Activated T-cell treated with anti-CD3 and anti-CD28 coated beads, Interleukin-2, amount 50 U/mL, for 4 hours (primary cell): ENCODE measurements at regions not wholly inside any gene's neighbourhood (a gene's known extent, or its start where the extent isn't known, plus 50 kb on each side); places are given as distances from the start of the nearest gene placed in this dataset.

Experiments used
- ATAC-seq, 2 donors: fragments of 200-7000 bp; cut with Tn5 transposase; one replicate each; pipeline ENCODE4 v1.10.0; 2021
- DNase-seq: peaks from one replicate; pipeline ENCODE4 v3.0.0-alpha.2; 2020
- H3K27me3 Mint-ChIP-seq: one replicate; pipeline ENCODE4 v1.8.0; 2021; ENCODE audit warnings: low read depth, mixed read lengths
- H3K36me3 Mint-ChIP-seq: one replicate; pipeline ENCODE4 v1.8.0; 2022; ENCODE audit warnings: mixed read lengths; ENCODE audit not compliant: insufficient read depth
- H3K4me1 Mint-ChIP-seq: one replicate; pipeline ENCODE4 v1.8.0; 2021; ENCODE audit warnings: low read depth, mixed read lengths
- H3K4me3 Mint-ChIP-seq: one replicate; pipeline ENCODE4 v1.8.0; 2021; ENCODE audit warnings: mild to moderate bottlenecking, moderate library complexity, mixed read lengths
- H3K9me3 Mint-ChIP-seq: one replicate; pipeline ENCODE4 v1.8.0; 2021; ENCODE audit warnings: mixed read lengths

DNA sequence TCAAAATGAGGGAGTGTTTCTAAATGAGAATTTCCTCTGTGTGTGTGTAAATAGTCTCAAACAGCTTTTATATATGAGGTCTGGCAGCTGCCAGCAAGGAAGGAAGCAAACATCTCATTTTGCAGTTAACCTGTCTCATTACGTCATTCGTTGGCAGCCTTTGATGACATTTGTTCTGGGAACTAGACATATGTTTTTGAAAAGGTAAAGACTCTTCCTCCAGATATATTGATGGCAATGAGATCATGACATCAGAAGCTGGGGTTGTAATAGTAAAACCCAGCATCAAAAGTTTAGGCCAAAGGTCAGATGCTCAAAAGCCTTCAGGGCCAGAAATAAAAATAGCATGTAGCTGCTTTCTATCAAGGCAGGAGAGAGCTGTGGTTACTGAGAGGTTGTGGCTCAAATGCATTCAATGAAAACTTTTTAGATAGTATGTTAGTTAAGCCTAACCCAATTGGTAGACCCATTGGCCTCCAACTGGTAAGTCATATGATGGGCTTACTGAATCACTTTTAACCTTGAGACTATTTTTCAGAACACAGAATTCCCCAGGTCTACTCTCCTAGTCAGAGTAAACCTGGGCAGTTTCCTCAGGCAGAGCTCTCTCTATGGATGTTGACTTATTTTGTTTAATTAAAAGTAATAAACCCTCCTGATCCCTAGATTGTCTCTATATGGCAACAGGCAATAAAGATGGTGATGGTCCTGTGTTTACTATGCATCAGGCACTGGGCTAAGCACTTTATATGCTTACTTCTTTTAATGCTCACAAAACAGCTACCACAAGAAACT is 386.5 kb upstream of the CFAP20DC start:
- Mint-ChIP-seq H3K27me3 (no peaks in the 10 kb centered on the region), H3K9me3 (peaks cover 14% of the 10 kb centered on the region), H3K36me3 (peaks cover 2% of the 10 kb centered on the region), H3K4me3 (no peak overlapping the region), H3K4me1 (no peaks in the 10 kb centered on the region)
- no peak for DNase-seq
- ATAC-seq = no peak

DNA sequence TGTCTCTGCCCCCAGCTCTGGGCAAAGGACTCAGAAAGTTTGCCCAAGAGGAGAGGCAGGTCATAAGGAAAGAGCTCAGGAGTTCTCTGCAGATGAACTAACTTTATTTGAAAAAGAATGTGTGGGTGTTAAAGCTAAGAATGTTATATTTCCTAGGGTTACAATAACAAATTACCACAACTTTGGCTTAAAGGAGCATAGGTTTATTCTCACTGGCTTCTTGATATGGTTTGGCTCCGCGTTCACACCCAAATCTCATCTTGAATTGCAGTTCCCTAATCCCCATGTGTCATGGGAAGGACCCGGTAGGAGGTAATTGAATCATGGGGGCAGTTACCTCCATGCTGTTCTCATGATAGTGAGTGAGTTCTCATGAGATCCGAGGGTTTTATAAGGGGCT is 383.7 kb upstream of the CFAP20DC start:
- no peaks in the 10 kb centered on the region for H3K27me3 Mint-ChIP-seq
- peaks cover 14% of the 10 kb centered on the region for H3K9me3 Mint-ChIP-seq
- ATAC-seq = no peak
- peaks cover 2% of the 10 kb centered on the region for H3K4me1 Mint-ChIP-seq
- no peak for DNase-seq
- peaks cover 2% of the 10 kb centered on the region for H3K36me3 Mint-ChIP-seq
- H3K4me3 Mint-ChIP-seq = no peak overlapping the region

DNA sequence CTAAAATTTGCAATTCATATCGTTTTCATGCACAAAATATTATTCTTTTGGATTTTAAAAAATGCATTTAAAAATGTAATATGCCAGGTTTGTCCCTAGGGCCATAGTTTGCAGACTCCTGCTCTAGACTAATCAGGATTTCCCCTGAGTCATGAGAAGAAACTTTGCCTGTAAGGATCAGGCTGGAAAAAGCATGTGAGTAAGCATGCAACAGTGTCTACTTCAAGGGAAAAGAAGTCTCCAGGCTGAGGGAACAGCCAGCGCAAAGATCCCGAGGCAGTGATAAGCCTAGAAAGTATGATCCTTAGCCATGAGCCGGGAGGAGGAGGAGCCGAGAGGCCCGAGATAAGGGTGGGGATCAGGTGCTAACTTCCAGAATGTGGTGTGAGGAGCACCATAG is 382.8 kb upstream of the CFAP20DC start:
- Mint-ChIP-seq H3K4me3 (no peak overlapping the region), H3K36me3 (peaks cover 2% of the 10 kb centered on the region), H3K9me3 (peaks cover 14% of the 10 kb centered on the region), H3K27me3 (no peaks in the 10 kb centered on the region), H3K4me1 (peaks cover 8% of the 10 kb centered on the region)
- ATAC-seq (no peak), DNase-seq (no peak)

DNA sequence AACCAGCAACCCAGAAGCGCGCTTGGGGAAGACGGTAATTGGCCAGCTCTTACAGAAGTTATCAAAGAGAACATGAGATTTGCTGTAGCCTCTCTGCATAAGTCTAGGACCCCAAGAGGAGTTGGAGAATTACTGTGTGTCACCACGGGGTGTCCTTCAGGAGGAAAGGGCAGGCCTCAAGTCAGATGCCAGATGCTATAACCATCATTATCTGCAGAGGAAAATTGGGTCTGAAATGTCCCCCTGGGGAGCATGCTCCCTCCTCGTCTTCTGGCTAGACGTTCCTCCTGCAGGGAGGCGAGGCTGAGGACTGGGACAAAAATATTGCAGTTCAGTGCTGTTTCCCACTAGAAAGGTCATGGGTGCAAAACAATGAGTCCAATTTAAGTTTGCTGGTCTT is 380.5 kb upstream of the CFAP20DC start:
- H3K4me1 Mint-ChIP-seq = peaks cover 31% of the 10 kb centered on the region
- no peak for DNase-seq
- no peak overlapping the region for H3K4me3 Mint-ChIP-seq
- no peak for ATAC-seq
- peaks cover 2% of the 10 kb centered on the region for H3K36me3 Mint-ChIP-seq
- H3K9me3 Mint-ChIP-seq = peaks cover 14% of the 10 kb centered on the region
- H3K27me3 Mint-ChIP-seq = no peaks in the 10 kb centered on the region

DNA sequence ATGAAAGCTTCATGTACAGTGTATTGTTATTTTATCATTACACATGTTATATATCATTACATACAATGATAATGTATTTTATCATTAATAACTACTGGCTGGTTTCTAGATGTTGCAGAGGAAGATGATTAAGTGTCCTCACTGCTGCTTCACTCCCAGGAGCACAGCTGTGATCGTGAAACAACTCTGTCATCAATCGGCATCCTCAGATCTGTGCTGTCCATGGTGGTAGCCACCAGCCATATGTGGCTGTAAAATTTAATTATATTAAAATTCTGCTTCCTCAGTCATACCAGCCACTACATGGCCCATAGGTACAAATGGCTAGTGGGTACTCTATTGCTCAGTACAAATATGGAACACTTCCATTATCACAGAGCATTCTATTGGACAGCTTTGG is 379.4 kb upstream of the CFAP20DC start:
- H3K4me3 Mint-ChIP-seq = no peak overlapping the region
- no peak for DNase-seq
- ATAC-seq = no peak
- peaks cover 41% of the 10 kb centered on the region for H3K4me1 Mint-ChIP-seq
- H3K36me3 Mint-ChIP-seq = peaks cover 1% of the 10 kb centered on the region
- peaks cover 9% of the 10 kb centered on the region for H3K9me3 Mint-ChIP-seq
- no peaks in the 10 kb centered on the region for H3K27me3 Mint-ChIP-seq

DNA sequence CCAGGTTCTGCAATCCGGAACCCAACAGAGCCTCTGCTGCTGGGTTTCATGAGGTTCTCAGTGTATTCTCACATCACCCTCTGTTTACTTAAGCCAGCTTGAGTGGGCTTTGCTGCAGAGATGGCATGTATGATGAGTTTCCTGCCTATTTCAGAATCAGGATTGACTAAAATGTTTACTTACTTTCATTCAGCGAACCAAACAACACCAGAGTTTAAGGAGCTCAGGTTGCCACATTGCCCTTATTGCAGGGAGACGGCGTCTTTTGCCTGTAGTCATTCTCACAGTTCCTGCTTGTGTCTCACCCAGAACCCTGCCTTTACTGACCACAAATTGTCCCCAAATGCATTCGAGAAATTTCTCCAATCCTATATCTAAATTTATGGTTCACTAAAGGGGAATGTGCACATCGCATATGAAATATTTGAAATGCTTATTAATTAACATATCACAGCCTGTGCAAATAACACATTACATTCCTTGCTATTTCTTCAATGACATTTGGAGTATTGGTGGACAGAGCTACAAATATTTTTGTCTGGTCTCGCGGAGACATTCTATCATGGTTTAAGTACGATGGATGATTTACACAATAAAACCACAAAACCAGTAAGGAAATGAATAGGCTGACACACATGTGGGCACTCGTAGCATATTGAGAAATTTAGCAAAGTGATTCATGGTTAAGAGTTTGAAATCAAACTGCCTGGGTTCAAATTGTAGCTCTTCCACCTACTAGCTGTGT is 377.2 kb upstream of the CFAP20DC start:
- Mint-ChIP-seq H3K9me3 (no peaks in the 10 kb centered on the region), H3K36me3 (no peaks in the 10 kb centered on the region), H3K27me3 (no peaks in the 10 kb centered on the region), H3K4me3 (no peak overlapping the region), H3K4me1 (peaks cover 58% of the 10 kb centered on the region)
- DNase-seq (no peak), ATAC-seq (peak; percentile 25 to 49)

DNA sequence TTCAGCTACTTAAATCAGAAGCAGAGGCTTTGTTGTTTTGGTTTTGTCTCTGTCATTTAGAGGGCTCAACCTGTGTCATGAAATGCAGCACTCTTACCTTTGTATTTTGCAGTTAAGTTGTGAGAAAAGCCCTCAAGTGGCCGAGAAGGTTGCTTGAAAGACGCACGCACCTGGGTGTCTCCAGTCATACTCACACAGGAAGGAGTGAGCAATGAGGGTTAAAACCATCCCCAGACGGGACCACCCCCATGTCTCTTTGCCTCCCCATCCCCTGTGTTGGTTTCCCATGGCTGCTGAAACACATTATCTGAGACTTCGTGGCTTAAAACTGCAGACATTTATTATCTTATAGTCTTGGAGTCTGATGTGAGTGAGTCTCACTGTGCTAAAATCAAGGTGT is 376.1 kb upstream of the CFAP20DC start:
- peaks cover 63% of the 10 kb centered on the region for H3K4me1 Mint-ChIP-seq
- H3K9me3 Mint-ChIP-seq = no peaks in the 10 kb centered on the region
- H3K36me3 Mint-ChIP-seq = no peaks in the 10 kb centered on the region
- H3K4me3 Mint-ChIP-seq = peak overlapping the region; percentile 25
- ATAC-seq = peak; percentile 66 to 73
- no peaks in the 10 kb centered on the region for H3K27me3 Mint-ChIP-seq
- DNase-seq = peak; percentile 52

DNA sequence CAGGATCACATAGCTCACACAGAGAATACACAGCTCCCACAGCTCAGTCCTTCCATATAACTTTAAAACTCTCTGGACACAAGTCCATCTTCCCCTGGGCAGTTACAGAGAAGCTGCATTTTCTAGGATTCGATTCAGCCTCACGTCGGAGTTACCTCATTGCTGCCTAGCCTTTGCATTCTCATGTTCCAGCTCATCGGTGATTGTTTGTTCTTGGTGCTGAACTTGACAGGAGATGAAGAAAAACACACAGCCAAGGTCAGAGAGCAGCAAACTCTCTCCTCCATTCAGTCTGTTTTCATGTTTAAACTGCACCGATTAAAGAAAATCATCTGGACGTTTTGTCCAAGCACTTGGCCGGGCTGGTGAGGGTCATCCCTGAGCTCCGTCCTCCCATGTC is 375.5 kb upstream of the CFAP20DC start:
- Mint-ChIP-seq H3K9me3 (no peaks in the 10 kb centered on the region), H3K36me3 (no peaks in the 10 kb centered on the region), H3K4me1 (peaks cover 63% of the 10 kb centered on the region), H3K4me3 (peak overlapping the region; percentile 25), H3K27me3 (no peaks in the 10 kb centered on the region)
- ATAC-seq (no peak), DNase-seq (no peak)

DNA sequence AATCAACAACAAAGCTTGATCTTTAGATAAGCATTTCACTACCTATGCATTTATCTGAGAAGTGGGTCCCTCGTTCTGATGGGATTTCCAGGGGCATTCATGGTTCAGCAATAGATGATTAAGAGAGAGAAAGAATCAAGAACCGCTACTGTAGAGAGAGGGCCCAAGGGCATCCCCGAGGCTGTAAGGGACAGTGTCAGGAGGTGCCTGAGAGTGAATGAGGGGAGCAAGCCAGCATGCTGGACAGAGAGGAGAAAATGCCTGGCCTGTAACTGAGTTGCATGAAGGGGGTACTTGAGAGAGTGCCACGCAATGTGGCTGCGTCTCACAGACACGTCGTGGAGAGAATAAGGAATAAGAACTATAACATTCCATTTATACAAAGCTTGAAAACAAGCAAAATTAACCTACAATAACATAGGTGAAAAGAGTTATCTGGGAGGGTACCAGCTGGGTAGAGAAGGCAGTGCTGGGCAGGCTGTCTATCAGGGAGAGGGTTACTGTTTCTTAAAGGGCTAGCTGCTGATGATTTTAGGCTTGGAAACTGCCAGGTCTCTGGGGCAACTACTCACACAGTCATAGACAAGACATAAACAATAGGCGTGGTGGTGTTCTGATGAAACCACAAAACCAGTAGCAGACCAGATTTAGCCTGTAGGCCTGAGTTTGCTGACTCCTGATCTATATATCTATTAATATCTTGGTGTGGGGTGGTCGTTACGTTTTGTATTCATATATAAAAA is 374.6 kb upstream of the CFAP20DC start:
- Mint-ChIP-seq H3K9me3 (no peaks in the 10 kb centered on the region), H3K4me3 (peak overlapping the region; percentile 25), H3K36me3 (no peaks in the 10 kb centered on the region), H3K27me3 (no peaks in the 10 kb centered on the region), H3K4me1 (peaks cover 63% of the 10 kb centered on the region)
- peak; percentile 5 to 17 for ATAC-seq
- no peak for DNase-seq

DNA sequence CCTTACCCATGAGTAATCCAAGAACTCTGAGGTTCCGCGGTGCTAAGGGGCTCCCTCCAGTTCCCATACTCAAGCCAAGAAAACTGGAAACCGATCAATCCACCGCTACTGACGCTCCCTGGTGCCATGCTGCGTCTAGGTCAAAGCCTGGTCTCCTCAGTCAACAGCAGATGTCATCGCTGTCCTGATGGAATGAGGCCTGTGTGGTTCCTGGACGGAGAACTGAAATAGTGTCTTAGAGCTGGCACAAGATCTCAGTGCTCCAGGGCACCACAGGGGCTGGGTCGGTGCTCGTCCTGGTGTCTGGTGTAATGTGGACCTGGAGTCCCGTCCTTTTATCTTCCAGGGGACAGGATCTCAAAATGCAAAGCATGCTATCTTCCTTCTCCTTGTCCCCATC is 373.9 kb upstream of the CFAP20DC start:
- no peak for ATAC-seq
- Mint-ChIP-seq H3K36me3 (no peaks in the 10 kb centered on the region), H3K9me3 (no peaks in the 10 kb centered on the region), H3K27me3 (no peaks in the 10 kb centered on the region), H3K4me1 (peaks cover 60% of the 10 kb centered on the region), H3K4me3 (no peak overlapping the region)
- DNase-seq = no peak

DNA sequence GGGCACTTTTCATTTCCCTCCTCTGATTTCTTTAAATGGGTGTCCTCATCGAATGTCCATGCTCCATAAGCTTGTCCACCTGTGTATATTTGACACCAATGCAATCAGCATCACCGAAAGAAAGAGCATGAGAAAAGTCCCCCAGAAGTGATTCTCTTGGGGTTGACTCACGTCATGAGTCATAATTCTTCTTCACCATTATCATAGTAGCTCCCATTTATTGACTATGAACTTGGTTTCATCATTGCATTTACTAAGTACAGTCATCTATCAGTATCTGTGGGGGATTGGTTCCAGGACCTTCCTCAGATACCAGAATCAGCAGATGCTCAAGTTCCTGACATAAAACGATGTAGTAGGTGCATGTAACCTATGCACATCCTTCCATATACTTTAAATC is 372.5 kb upstream of the CFAP20DC start:
- H3K4me1 Mint-ChIP-seq = peaks cover 51% of the 10 kb centered on the region
- H3K9me3 Mint-ChIP-seq = no peaks in the 10 kb centered on the region
- DNase-seq = no peak
- H3K36me3 Mint-ChIP-seq = no peaks in the 10 kb centered on the region
- no peak overlapping the region for H3K4me3 Mint-ChIP-seq
- no peaks in the 10 kb centered on the region for H3K27me3 Mint-ChIP-seq
- peak; percentile 64 to 65 for ATAC-seq

DNA sequence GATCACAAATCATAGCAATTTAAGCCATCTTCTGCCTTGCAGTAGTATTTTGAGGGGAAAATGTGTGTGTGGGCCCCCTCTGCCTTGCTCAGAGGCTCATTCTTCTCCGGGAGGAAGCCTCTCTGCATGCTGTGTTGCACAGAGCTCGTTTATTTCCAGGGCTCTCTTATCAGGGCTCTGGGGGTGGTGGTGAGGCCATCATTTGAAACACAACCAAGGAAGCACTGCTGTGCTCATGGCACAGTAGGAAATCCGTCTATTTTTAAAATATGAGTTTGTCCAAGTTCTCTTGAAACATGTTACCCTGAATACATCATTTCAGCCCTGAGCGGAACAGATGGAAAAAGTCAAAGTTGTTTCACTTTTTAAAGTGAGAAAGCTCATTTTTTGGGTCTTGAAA is 369.0 kb upstream of the CFAP20DC start:
- no peak for DNase-seq
- no peaks in the 10 kb centered on the region for H3K36me3 Mint-ChIP-seq
- no peak for ATAC-seq
- peaks cover 18% of the 10 kb centered on the region for H3K4me1 Mint-ChIP-seq
- no peaks in the 10 kb centered on the region for H3K27me3 Mint-ChIP-seq
- H3K9me3 Mint-ChIP-seq = no peaks in the 10 kb centered on the region
- no peak overlapping the region for H3K4me3 Mint-ChIP-seq

DNA sequence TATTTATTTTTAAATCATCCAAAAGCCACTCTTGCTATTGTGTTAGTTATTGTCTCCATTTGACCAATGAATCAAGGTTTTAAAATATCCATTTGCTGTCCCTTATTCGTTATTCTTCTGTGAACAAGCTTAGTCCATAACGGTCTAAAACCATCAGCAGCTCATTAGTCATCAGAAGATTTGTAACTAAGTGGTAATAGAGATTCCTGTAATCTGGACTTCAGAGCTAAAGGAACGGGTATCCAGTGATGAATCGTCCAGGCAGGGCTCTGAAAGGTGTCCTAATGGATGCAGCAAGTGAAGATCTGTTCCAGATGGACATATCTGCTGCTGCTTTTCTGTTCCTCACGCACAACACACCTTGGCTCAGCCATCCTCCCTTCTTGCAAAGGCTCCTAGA is 362.7 kb upstream of the CFAP20DC start:
- peaks cover 5% of the 10 kb centered on the region for H3K4me1 Mint-ChIP-seq

DNA sequence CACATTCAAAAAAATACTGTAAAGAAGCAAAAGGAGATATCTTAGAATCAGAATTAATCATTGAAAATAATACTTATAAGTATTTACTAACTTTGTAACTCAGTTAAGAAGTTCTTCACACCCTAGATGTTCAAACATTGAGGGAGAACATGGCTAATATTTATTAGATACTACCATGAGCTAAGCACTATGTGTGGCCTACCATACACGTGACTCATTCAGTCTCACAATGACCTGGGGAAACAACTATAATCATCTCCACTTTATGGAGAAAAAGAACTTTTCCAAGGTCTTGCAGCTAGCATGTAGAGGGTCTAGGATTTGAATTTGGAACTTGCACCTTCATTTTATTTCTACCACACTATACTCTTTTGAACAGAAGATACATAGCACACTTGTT is 361.9 kb upstream of the CFAP20DC start:
- DNase-seq (no peak), ATAC-seq (no peak)
- H3K9me3 Mint-ChIP-seq = no peaks in the 10 kb centered on the region
- H3K4me1 Mint-ChIP-seq = peaks cover 13% of the 10 kb centered on the region
- H3K27me3 Mint-ChIP-seq = no peaks in the 10 kb centered on the region
- no peak overlapping the region for H3K4me3 Mint-ChIP-seq
- no peaks in the 10 kb centered on the region for H3K36me3 Mint-ChIP-seq

More for the DNA sequence above, 362.7 kb upstream of the CFAP20DC start:
- H3K4me3 Mint-ChIP-seq = no peak overlapping the region
- H3K36me3 Mint-ChIP-seq = no peaks in the 10 kb centered on the region
- no peaks in the 10 kb centered on the region for H3K9me3 Mint-ChIP-seq
- ATAC-seq (no peak), DNase-seq (no peak)
- no peaks in the 10 kb centered on the region for H3K27me3 Mint-ChIP-seq
